Kidney tubule cell (primary cell): ENCODE measurements at regions not wholly inside any gene's neighbourhood (a gene's known extent, or its start where the extent isn't known, plus 50 kb on each side); places are given as distances from the start of the nearest gene placed in this dataset.
"Not testable (repeated sequence)": the region's sequence is repeated elsewhere in the genome, so short reads cannot be mapped to it uniquely, and the experiment has no call there.

Experiments used
- DNase-seq: peaks from one replicate; pipeline ENCODE4 v3.0.0-alpha.2; 2018; ENCODE audit warnings: low spot score

DNA sequence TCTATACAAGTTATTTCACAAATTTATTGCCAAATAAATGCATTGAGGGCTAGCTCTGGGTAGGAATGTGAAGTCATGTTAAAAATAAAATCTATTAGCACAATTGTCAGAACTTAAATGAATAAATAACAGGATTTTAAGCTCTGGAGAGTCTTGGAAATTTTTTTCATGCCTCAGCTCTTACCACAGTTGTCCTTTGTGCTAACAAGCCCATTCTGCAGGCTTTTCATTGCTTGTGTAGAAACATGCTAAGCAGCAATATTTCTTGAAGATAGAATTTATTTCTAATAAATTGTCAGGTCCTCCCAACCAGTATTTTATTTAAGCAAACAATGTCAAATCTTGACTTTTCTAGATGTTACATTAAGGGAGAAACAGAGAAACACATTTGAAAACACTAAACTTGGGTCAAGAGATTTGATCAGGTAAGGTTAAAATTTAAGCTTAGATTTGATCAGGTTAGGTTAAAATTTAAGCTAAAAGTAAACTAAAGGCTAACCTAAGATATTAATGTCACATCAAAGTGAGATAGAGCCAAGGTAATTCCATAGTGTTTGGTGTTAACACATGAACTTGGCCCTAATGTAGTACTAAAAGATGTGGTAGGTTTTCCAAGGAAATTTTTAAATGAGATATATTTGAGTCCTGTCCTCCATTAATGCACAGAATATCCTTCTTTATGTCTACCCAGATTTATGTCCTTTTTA lies 179.1 kb upstream of the IL1RAPL1 start:
- no peak for DNase-seq

DNA sequence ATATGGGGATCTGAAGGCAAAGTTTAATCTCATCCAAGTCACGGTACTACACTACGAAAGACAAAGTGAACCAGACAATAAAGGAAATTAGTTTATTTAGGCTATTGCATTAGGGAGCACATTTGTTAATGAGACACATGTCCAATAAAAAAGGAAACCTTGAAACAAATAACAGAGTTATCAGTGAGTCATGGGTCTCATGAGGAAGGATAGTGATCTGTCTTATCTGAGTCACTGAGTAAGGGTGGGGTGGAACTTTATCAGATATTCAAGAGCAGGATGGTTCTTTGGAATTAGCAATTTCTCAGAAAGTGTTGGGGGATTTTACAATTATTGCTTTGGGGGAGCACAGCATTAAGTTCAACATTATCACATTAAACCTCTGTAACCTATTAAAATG lies 188.9 kb upstream of the IL1RAPL1 start:
- DNase-seq = no peak

DNA sequence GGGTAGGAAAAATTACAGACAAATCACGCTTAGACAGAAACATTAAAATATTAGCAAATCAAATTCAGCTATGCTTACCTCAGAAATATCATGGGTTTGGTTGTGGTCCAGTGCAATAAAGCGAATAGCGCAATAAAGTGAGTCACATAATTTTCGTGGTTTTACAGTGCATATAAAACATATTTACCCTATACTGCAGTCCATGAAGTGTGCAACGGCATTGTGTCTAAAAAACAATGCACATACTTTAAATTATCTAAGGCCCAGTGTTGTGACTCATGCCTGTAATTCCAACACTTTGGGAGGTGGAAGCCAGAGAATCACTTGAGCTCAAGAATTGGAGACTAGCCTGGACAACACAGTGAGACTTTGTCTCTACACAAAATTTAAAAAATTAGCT lies 195.7 kb upstream of the IL1RAPL1 start:
- DNase-seq = no peak

DNA sequence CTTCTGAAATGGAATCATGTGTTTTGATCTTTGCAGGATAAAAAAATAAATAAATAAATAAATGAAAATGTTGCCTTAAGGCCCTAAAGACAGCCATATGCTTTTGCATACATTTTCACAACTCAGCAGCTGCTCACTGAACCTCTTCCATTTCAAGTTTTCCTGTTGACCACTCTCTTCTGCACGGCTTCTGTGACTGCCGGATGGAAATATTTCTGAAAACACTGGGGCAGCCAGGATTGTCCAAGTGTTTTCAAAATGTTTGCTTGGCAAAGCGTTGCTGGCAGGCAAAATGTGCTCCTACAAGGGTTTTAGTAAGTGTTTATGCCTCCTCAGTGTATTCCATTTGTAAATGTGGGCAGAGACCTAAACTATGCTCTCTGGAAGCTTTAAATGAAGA lies 208.1 kb upstream of the IL1RAPL1 start:
- DNase-seq = no peak

DNA sequence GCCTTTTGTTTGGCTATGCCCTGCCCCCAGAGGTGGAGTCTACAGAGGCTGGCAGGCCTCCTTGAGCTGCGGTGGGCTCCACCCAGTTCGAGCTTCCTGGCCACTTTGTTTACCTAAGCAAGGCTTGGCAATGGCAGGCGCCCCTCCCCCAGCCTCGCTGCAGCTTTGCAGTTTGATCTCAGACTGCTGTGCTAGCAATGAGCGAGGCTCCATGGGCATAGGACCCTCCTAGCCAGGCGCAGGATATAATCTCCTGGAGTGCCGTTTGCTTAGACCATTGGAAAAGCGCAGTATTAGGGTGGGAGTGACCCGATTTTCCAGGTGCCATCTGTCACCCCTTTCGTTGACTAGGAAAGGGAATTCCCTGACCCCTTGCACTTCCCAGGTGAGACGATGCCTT lies 219.6 kb upstream of the IL1RAPL1 start:
- DNase-seq = not testable (repeated sequence)

DNA sequence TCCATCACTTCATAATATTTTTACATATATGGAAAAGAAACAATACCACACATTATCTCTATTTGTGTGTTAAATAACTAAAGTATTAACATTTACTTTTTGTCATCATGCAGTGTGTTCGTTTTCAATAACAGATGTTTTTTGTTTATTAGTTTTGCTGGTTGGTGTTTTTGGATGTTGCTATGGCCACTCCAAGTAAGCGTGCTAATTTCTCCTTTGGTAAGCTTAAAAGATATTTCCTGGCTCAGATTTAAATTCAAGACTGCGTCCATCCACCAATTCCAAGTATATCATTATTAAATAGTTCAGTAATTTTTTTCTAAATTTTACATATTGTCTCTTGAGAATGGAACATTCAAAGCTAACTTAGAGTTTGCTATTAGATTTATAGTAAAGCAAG lies 235.4 kb upstream of the IL1RAPL1 start:
- DNase-seq = no peak

DNA sequence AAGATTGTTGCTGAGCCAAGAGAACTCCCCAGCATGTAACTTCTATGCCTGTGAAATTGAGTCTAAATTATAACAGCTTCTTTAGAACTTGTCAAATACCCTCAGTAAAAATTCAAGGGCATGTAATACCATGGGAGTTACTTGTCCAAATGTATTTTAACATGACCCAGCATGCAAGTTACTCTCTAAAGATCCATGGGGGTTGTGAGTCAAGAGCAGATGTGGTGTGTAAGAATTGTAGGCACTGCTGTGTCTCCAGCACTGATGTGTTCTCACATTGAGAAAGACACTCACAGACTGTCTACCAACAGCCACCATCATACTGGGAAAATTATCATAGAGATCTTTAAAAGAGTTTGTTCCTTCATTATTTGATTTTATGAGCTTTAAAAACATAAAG lies 237.4 kb upstream of the IL1RAPL1 start:
- DNase-seq = no peak

DNA sequence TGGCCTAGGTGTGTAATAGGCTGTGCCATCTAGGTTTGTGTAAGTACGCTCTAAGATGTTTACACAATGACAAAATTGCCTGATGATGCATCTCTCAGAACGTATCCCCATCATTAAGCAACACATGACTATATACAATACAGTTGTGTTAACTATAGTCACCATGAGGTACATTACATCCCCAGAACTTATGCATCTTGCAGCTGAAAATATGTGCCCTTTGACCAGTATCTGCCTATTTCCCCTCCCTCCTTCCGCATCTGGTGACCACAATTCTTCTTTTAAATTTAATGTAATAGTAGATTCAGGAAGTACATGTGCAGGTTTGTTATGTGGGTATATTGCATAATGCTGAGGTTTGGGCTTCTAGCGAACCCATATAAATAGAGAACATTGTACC lies 239.8 kb upstream of the IL1RAPL1 start:
- no peak for DNase-seq

DNA sequence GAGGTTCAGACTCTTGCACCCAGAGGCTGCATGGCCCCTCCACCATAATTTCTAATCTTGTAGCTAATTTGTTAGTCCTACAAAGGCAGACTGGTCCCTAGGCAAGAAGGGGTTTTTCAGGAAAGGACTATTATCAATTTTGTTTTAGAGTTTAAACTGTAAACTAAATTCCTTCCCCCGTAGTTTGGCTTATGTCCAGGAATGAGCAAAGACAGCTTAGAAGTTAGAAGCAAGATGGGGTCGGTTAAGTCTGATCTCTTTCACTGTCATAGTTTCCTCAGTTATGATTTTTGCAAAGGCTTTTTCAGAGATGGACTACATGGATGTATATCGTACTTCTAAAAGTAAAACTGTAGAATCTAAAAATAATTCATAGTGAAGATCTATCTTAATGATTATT lies 258.1 kb upstream of the IL1RAPL1 start:
- no peak for DNase-seq

DNA sequence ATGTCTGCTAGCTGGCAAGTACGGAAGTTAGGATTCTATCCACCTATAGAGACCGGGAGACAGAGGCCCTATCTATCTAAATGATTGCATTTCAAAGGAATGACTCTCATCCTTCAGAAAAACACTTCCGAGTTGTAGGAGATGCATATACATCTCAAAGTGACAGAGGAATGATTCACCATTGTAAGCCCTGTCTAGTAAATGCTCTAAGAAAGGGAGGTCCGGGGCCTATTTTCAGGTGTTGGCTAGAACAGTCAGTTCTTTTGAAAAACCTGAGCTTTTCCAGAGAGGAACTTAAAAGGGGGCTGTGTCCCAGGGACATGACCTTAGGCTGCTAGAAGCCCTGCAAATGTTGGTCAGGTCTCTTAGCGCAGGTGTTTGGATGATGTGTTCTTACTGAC lies 262.9 kb upstream of the IL1RAPL1 start:
- DNase-seq = no peak

DNA sequence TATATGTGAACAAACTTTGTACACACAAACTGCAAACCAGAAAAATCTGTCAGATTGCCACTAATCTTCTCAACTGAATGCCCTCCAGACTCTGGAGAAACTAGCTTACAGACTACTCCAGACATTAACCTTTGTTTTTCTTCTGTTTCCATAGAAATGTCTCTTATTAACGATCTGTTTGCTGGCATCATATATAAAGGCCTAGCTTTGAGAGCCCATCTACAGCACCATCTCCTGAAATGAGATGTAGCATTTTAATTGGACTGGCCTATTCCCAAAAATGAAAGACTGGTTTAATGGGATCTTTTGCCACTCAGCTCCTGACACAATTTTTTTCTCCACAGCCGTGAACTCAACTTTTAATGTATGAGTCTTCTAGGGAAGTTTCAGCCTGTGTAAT lies 266.0 kb upstream of the IL1RAPL1 start:
- DNase-seq = no peak

DNA sequence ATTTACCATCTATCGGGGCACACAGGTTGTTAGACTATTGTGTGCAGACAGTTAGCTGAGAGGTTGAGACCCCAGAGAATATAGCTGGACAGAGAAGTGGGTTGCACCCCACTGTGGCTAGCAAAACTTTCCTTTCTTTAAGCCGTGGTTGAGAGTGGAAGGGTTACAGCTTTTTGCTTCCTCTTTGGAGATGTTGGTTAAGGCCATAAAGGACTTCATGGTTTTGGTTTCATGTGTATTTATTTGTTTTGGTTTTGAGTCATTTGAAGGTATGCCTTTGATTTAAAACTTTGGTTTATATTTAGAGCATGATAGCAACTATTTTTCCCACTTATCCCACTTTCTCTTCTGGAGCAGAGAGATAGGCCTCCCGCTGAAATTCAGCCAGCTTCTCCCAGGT lies 274.3 kb upstream of the IL1RAPL1 start:
- no peak for DNase-seq

DNA sequence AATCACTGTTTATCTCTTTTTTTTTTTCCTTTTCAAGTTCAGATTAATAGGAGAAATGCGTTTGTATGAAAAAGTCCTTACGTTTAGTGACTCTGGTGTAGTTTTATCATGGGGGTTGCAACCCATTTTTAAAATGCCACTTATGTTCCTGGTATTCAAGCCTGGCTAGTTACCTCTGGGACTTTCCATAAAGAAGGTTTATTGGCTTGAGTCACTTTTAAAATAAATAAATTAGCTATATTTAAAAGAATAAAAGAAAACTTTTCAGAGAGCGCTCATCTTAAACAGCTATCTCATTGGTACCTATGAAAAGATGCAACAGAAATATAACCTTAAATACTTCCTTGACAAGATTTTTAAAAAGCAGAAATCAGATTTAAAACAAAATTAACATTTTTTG lies 275.0 kb upstream of the IL1RAPL1 start:
- no peak for DNase-seq

DNA sequence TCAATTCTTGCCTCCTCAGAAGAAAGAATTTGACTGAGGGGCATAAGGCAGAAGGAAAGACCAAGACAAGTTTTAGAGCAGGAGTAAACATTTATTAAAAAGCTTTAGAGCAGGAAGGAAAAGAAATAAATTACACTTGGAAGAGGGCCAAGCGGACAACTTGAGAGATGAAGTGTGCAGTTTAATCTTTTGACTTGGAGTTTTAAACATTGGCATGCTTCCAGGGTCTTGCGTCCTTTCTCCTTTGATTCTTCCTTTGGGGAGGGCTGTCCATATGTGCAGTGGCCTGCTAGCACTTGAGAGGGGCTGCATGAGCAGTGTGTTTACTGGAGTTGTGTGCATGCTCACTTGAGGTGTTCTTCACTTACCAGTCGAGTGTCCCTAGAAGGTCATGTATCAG lies 275.8 kb upstream of the IL1RAPL1 start:
- no peak for DNase-seq

DNA sequence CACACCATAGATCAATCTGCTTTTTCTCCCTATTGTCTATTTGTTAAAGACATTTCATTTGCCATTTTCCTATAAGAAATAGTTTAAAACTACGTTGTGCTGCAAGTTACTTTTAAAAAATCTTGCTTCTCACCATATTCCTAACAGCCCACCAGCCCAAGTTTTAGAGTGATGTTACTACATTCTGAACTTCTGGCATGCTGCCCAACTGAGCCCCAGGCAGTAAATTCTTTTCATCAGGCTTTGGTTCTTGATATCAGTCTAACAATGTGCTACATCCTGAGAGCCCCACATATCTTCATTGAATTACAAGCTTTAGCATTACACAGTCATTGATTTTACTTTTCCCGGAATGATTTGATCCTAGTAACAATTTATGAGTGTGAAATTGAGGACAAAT lies 283.8 kb upstream of the IL1RAPL1 start:
- no peak for DNase-seq

DNA sequence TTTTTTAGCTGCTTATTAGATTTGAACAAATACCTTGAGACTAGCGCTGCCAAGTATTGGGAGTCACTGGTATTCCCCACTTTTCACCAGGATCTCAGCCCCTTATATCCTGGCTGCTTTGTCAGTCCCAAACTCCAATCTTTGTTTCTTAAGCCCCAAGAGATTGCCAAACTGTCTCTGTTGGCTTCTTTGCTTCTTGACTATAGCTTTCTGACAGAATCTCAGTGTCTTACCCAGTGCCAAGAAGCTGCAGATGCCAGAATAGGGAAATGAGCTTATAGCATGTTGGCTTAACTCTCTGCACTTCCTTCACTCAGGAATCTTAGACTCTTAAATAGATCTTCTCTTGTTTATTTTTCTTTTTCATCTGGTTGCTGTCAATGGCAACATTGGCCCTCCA lies 297.5 kb upstream of the DCAF8L1 start:
- no peak for DNase-seq

DNA sequence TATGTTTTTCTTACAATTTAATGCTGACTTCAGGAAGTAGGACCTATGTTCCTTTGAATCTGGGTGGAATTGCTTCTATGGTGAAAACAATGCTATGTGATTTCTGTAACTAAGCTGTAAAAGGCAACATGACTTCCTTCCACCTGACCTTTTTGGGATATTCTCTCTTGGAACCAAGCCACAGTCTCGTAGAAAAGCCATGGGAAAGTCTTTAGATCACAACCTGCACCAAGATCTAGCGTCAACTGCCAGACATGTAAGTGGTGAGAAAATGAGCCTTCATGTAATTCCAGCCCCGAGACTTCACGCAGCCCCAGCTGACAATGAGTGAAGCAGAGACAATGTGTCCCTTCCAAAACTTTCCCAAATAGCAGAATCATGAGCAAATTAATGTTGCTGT lies 297.0 kb upstream of the DCAF8L1 start:
- DNase-seq = no peak

DNA sequence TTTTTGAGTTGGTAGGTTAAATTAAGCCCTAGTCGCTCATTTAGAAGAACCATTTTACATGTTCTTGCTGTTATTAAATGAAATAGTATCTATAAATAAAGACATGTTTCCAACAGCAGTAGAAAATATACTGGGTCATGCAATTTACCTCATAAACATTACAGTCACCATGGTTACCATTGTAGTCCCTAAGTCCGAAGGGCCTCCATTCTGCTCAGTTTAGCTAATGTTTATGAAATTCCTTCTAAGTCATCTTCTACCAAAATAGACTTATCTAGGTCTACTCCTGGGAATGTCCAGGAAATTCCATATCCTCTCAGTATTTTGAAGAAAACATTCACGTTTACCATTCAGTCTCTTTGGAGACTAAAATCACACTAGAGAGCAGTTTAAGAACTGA lies 292.5 kb upstream of the DCAF8L1 start:
- no peak for DNase-seq

DNA sequence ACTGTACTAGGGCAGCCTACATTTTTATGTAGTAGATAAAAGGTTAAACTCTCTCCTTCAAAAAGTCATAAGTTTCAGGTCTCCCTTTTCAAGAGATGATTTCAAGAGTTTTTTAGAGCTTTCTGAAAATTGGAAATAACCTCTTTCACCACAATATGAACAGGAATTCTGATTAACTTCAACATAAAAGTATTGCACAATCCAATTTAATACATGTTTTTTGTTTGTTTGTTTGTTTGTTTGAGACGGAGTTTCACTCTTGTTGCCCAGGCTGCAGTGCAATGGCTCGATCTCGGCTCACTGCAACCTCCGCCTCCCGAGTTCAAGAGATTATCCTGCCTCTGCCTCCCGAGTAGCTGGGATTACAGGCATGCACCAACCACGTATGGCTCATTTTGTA lies 265.4 kb upstream of the DCAF8L1 start:
- DNase-seq = no peak

DNA sequence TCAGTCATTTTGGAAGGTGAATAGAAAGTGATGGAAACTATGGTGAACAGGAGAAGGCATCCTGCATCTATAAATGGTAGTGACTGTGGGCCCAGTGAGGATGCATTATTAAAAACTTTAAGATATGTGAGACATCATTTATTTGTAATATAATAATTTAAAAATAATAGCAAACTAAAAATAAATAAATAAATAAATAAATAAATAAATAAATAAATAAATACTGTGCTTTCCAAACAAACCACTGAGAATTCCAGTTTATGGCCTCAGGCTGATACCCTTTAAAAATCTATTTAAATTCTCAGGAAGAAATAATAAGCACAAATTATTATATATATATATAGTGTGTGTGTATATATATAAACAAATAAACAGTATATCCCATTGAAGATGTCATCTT lies 248.0 kb upstream of the DCAF8L1 start:
- DNase-seq = no peak

DNA sequence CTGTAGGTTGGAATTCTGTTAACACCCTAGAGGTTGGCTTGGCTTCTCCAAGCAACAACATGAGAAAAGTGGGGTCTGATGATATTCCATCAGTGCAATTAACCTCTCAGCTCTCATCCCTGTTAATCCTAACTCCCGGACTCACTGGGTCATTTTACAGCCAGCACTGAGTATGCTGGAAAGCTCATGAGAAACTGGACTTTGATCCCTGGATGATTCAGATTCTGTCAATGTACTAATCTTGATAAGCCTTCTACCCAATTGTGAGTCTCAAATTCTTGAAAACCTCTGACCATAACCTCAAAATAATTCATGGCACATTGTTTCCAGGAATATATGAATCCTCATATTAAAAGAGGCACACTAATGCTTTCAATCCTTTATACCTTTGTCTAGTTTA lies 244.3 kb upstream of the DCAF8L1 start:
- DNase-seq = peak; percentile 20

DNA sequence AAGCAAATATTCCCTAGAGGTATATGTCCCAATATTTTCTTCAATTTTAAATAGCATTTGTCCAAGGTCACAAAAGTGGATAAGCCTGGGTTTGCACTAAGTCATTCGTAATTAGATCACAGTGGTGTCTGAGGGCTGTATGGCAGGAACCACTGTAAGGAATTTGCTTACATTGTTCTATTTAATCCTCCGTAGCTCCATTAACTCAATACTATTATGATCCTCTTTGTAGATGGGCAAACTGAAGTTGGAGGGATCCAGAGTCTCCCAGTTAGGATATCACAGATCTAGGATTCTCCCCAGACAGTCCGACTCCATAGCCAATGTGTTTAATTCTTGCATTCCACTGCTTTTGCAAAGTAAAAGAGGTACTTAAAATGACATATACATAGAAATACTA lies 242.7 kb upstream of the DCAF8L1 start:
- DNase-seq = no peak

DNA sequence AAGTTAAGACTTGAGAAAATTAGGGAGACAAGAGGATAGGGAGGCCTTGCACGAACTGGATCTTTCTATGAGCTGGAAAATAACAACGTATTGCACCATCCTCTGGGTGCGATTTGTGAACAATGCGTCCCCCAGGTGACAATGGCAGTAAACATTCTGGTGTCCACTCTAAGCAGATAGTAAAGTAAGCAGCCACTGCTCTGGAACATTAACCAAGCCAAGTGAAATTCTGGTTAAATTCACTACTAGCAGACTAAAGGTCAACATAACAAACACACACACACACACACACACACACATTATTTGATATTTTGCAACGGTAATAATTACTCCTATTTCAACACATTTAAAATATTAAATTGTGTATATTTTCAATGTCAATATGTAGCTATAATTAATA lies 242.2 kb upstream of the DCAF8L1 start:
- no peak for DNase-seq

DNA sequence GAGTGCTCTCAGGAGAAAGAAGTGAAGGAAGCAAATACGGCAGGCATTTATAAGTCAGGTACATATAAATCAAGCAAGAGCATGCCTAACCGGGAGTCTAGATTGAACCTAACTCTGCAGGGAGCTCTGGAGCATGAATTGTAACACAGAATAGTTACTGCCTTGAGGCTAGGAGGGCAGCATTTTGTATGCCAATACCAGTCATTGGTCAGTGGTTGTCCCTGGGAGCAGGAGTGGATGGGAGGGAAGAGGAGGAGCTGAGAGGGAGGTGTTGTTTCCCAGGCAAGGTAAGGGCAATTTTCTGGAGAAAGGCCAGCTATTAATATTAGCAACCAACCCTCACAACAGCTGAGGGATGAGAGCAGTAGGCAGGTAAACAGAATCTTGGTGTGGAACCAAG lies 224.7 kb upstream of the DCAF8L1 start:
- DNase-seq = peak; percentile 24

DNA sequence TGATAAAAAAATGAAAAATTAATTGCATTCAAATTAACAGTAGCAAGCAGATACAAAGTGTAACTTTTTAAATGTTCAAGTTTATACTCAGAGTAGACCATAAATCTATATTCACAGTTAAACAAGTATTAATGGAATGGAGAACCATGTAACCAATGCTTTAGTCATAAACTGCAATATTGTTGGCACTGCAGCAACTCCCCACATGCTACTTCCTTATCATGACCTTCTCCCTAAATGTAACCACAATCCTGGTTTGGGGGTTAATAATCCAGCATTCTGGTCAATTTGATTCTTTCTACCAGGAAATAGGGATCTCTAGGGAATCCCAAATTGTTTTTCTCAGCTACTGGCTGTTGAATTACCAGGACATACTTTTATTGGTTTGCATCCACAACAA lies 223.9 kb upstream of the DCAF8L1 start:
- DNase-seq = no peak
